ENCODE measurements at regions not wholly inside any gene's neighbourhood (a gene's known extent, or its start where the extent isn't known, plus 50 kb on each side); places are given as distances from the start of the nearest gene placed in this dataset.

GRCh38 chr9:79056041-79056440, 515.7 kb upstream of the TLE4 start:
- Histone ChIP-seq H3K9me1 (replicated peaks; ENCODE audit: control insufficient read depth, extremely low read depth, insufficient read depth, low read length) (no peaks in the 10 kb centered on the region), H3K4me3 (replicated peaks in 1 of 3; ENCODE audit: insufficient read depth in 1 of 3, low read depth in 1 of 3, low read length in 3 of 3) (no peak overlapping the region), H3K79me2 (ENCODE audit: control insufficient read depth, insufficient read depth, low read length) (no peaks in the 10 kb centered on the region), H2AFZ (ENCODE audit: low read depth, low read length) (peak overlapping the region; percentile 51), H3K9me3 (replicated peaks; ENCODE audit: control insufficient read depth, insufficient read depth, low read length) (no peaks in the 10 kb centered on the region), H3K9ac (replicated peaks; ENCODE audit: extremely low read depth, insufficient read depth, low read length) (no peak overlapping the region), H3K36me3 (ENCODE audit: control insufficient read depth in 2 of 2, extremely low read depth in 1 of 2, insufficient read depth in 2 of 2, low read length in 2 of 2) (no peaks in the 10 kb centered on the region), H3K4me2 (ENCODE audit: insufficient read depth, low read length) (no peak overlapping the region), H3K27ac (ENCODE audit: insufficient read depth, low read depth, low read length) (no peak overlapping the region), H4K20me1 (replicated peaks; ENCODE audit: control insufficient read depth, extremely low read depth, insufficient read depth, low read length) (no peaks in the 10 kb centered on the region), H3K27me3 (ENCODE audit: control insufficient read depth in 2 of 2, insufficient read depth in 2 of 2, low read length in 2 of 2) (no peaks in the 10 kb centered on the region), H3K4me1 (ENCODE audit: control insufficient read depth, extremely low read depth, insufficient read depth, low read length) (no peaks in the 10 kb centered on the region)
- intact Hi-C loops (cut with micrococcal nuclease), result no loop called here
- FAIRE-seq (no peak), DNase-seq (ENCODE audit: low read depth, low spot score) (no peak)
- TF ChIP-seq MYC (IDR thresholded peaks at IDR 0.05; ENCODE audit: low read depth, low read length) (no peak), POLR2A (IDR thresholded peaks at IDR 0.05; ENCODE audit: low read depth, low read length) (no peak), GATA2 (IDR thresholded peaks at IDR 0.05; ENCODE audit: insufficient read depth, insufficient read length, low read depth, low read length) (no peak), JUN (IDR thresholded peaks at IDR 0.05; ENCODE audit: borderline replicate concordance, insufficient read depth, insufficient read length, low read depth) (no peak), MAX (IDR thresholded peaks at IDR 0.05; ENCODE audit: insufficient read depth, insufficient read length) (no peak), CTCF (IDR thresholded peaks at IDR 0.05; ENCODE audit: extremely low read depth in 1 of 2, insufficient read depth in 1 of 2, low read depth in 1 of 2, low read length in 2 of 2) (no peak), POLR2AphosphoS5 (IDR thresholded peaks at IDR 0.05; ENCODE audit: insufficient read depth, low read depth, low read length) (no peak), EZH2 (IDR thresholded peaks at IDR 0.05; ENCODE audit: borderline replicate concordance, low read depth, low read length, severe bottlenecking) (no peak), FOS (IDR thresholded peaks at IDR 0.05; ENCODE audit: borderline replicate concordance, insufficient read depth, low read length) (no peak)
- ChIA-PET CTCF (no interaction called here), POLR2A (no interaction called here)
- no TSS peak for BruUV-seq (replicated peaks)
- dilution Hi-C loops (cut with MboI; ENCODE audit: extremely low pct_ligation_motif_present, low sequenced_read_pairs), result no loop called here
